CD4-positive, alpha-beta T cell treated with Interleukin-17A for 4 hours (primary cell): ENCODE measurements at regions not wholly inside any gene's neighbourhood (a gene's known extent, or its start where the extent isn't known, plus 50 kb on each side); places are given as distances from the start of the nearest gene placed in this dataset.

Experiments
- DNase-seq: peaks from one replicate; pipeline ENCODE4 v3.0.0-alpha.2; 2020; ENCODE audit warnings: mixed read lengths

- DNase-seq: no peak
Measured at GRCh38 chr10:93180482-93180931, 106.8 kb downstream of the CYP26A1 start.

- DNase-seq: no peak
Measured at GRCh38 chr10:93181271-93182048, 107.8 kb downstream of the CYP26A1 start.

GRCh38 chr10:93182049-93182327 lies 108.3 kb downstream of the CYP26A1 start:
- DNase-seq: no peak

- no peak for DNase-seq
Measured at GRCh38 chr10:93182790-93183189, 109.1 kb downstream of the CYP26A1 start.

GRCh38 chr10:93186653-93187052 lies 113.0 kb downstream of the CYP26A1 start:
- no peak for DNase-seq

GRCh38 chr10:93189944-93190343 lies 116.3 kb downstream of the CYP26A1 start:
- no peak for DNase-seq

- no peak for DNase-seq
Measured at GRCh38 chr10:93190372-93190771, 116.7 kb downstream of the CYP26A1 start.

GRCh38 chr10:93193906-93194305 lies 120.2 kb downstream of the CYP26A1 start:
- no peak for DNase-seq

- DNase-seq: no peak
Measured at GRCh38 chr10:93198401-93199131, 124.9 kb downstream of the CYP26A1 start.

GRCh38 chr10:93199191-93199751 lies 125.6 kb downstream of the CYP26A1 start:
- no peak for DNase-seq

- DNase-seq: no peak
Measured at GRCh38 chr10:93204494-93205485, 131.1 kb downstream of the CYP26A1 start.

GRCh38 chr10:93206652-93207051 lies 133.0 kb downstream of the CYP26A1 start:
- DNase-seq: no peak

GRCh38 chr10:93208717-93209464 lies 135.2 kb downstream of the CYP26A1 start:
- DNase-seq: no peak

GRCh38 chr10:93211991-93212390 lies 138.3 kb downstream of the CYP26A1 start:
- DNase-seq: no peak

GRCh38 chr10:93215312-93215711 lies 141.6 kb downstream of the CYP26A1 start:
- DNase-seq: no peak

GRCh38 chr10:93216341-93216985 lies 142.8 kb downstream of the CYP26A1 start:
- DNase-seq: no peak

- no peak for DNase-seq
Measured at GRCh38 chr10:93218386-93218785, 144.7 kb downstream of the CYP26A1 start.

- DNase-seq: no peak
Measured at GRCh38 chr10:93219347-93219746, 145.7 kb downstream of the CYP26A1 start.

- no peak for DNase-seq
Measured at GRCh38 chr10:93220296-93221170, 146.8 kb downstream of the CYP26A1 start.

GRCh38 chr10:93221171-93221496 lies 147.4 kb downstream of the CYP26A1 start:
- no peak for DNase-seq

GRCh38 chr10:93221521-93221920 lies 147.8 kb downstream of the CYP26A1 start:
- DNase-seq: no peak
